Upper lobe of right lung (tissue), 1 donor: ENCODE measurements at regions not wholly inside any gene's neighbourhood (a gene's known extent, or its start where the extent isn't known, plus 50 kb on each side); places are given as distances from the start of the nearest gene placed in this dataset.

ENCODE experiments used
- ATAC-seq: fragments of 200-7000 bp; cut with Tn5 transposase; one replicate; pipeline ENCODE4 v1.9.1; 2020; ENCODE audit warnings: mild to moderate bottlenecking, moderate library complexity
- DNase-seq: peaks from one replicate; pipeline ENCODE4 v3.0.0-alpha.2; 2020
- H3K27ac ChIP-seq: fragments of 200-600 bp; one replicate; pipeline ENCODE4 v1.8.0; 2022
- H3K27me3 ChIP-seq: fragments of 200-600 bp; one replicate; pipeline ENCODE4 v1.8.0; 2022; ENCODE audit warnings: mild to moderate bottlenecking
- H3K36me3 ChIP-seq: fragments of 200-600 bp; one replicate; pipeline ENCODE4 v1.8.0; 2022
- H3K4me1 ChIP-seq: fragments of 200-600 bp; one replicate; pipeline ENCODE4 v1.8.0; 2022
- H3K4me3 ChIP-seq: fragments of 200-600 bp; one replicate; pipeline ENCODE4 v1.8.0; 2022; ENCODE audit warnings: mild to moderate bottlenecking
- H3K9me3 ChIP-seq: fragments of 200-600 bp; one replicate; pipeline ENCODE4 v1.8.0; 2022
- intact Hi-C: fragments of 100-400 bp; cut with DNase I; formaldehyde crosslinking; loops from one replicate; pipeline ENCODE4 v1.11.0; 2022
- TF ChIP-seq, protein P1 (sequence below): fragments of 200-600 bp; IDR thresholded peaks from one replicate; pipeline ENCODE4 v1.8.0; 2022; ENCODE audit warnings: antibody characterized with exemption
- donor health status: DM: no; HTN: yes; CAD: no; lungs with severe emphysema.

DNA sequence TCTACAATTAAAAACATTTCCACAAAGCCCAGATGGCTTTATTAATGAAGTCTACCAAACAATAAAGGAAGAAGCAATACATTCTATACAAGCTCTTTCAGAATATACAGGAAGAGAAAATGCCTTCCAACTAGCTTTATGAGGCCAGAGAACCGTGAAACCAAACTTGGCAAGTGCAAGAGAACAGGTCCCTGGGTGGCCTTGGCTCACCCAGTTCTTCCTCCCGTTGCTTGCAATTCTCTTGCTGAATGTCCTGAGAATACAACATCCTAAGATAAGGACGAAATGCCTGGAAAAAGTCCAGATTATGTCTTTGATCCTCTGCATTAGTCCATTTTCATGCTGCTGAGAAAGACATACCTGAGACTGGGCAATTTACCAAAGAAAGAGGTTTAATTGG, 204.9 kb downstream of the MAD2L1 start:
- no peak overlapping the region for H3K4me3 ChIP-seq
- no peaks in the 10 kb centered on the region for H3K9me3 ChIP-seq
- ATAC-seq (no peak), DNase-seq (no peak)
- TF ChIP-seq, protein P1, sequence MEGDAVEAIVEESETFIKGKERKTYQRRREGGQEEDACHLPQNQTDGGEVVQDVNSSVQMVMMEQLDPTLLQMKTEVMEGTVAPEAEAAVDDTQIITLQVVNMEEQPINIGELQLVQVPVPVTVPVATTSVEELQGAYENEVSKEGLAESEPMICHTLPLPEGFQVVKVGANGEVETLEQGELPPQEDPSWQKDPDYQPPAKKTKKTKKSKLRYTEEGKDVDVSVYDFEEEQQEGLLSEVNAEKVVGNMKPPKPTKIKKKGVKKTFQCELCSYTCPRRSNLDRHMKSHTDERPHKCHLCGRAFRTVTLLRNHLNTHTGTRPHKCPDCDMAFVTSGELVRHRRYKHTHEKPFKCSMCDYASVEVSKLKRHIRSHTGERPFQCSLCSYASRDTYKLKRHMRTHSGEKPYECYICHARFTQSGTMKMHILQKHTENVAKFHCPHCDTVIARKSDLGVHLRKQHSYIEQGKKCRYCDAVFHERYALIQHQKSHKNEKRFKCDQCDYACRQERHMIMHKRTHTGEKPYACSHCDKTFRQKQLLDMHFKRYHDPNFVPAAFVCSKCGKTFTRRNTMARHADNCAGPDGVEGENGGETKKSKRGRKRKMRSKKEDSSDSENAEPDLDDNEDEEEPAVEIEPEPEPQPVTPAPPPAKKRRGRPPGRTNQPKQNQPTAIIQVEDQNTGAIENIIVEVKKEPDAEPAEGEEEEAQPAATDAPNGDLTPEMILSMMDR: no peak
- no peak overlapping the region for H3K27ac ChIP-seq
- H3K27me3 ChIP-seq: no peaks in the 10 kb centered on the region
- intact Hi-C loops: no loop called here
- no peaks in the 10 kb centered on the region for H3K36me3 ChIP-seq
- H3K4me1 ChIP-seq: no peaks in the 10 kb centered on the region

DNA sequence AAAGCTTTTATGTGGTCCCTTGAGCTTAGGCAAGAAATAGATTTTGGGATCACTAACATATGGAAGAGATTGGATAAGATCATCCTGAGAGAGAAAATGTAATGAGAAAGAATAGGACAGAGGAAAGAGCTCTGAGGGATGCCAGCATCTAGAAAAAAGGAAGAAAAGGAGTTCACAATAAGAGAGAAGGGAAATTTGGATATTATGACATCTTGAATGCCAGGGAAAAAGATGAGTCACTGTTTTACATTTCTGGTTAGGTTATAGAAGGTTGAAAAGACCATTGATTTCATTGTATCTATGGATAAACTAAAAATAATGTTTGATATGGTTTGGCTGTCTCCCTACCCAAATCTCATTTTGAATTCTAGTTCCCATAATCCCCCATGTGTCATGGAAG, 208.5 kb downstream of the MAD2L1 start:
- H3K9me3 ChIP-seq: no peaks in the 10 kb centered on the region
- H3K36me3 ChIP-seq: no peaks in the 10 kb centered on the region
- no peak for DNase-seq
- H3K27ac ChIP-seq: no peak overlapping the region
- intact Hi-C loops: no loop called here
- TF ChIP-seq, protein P1: no peak
- ATAC-seq: no peak
- H3K27me3 ChIP-seq: no peaks in the 10 kb centered on the region
- no peaks in the 10 kb centered on the region for H3K4me1 ChIP-seq
- no peak overlapping the region for H3K4me3 ChIP-seq

DNA sequence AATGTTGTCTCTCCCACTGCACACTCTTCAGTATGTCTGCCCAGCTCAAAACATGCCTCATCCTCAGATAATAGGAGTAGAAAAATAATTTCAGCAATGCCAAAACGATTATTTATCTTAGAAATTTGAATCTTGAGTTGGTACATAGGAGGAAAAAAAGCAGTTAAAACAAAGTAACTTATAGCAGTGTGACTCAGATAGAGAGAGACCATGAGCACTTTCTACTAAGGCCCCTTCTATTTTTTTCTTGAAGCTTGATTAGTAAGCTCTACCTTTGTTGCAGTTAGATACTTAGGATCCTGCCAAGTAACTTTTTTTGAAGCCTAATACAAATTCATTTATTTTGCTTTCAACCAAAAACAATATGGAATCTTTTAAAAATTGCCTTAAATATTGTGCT, 212.3 kb downstream of the MAD2L1 start:
- no peak for DNase-seq
- Histone ChIP-seq H3K4me3 (no peak overlapping the region), H3K4me1 (no peaks in the 10 kb centered on the region), H3K27me3 (no peaks in the 10 kb centered on the region), H3K9me3 (no peaks in the 10 kb centered on the region), H3K36me3 (no peaks in the 10 kb centered on the region), H3K27ac (no peak overlapping the region)
- intact Hi-C loops: no loop called here
- ATAC-seq: no peak
- TF ChIP-seq, protein P1: no peak

DNA sequence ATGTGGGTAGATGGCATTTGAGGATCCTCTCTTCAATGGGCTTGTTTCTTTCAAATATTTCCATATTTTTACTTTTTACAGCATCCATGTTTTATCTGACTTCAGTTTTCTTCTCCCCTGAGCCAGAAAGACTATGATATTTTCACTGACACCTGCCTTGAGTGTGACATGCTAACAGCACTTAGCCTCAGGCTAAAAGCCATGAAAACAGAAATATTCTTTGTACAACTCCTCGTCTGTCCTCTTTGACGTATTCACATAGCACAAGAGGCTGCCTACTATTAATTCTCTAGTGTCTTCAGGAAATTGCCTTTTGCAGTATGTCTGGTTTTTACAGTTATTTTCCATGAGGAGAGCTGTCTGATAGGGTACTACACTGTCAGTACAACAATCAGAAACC, 215.0 kb downstream of the MAD2L1 start:
- ATAC-seq: no peak
- Histone ChIP-seq H3K36me3 (no peaks in the 10 kb centered on the region), H3K27me3 (no peaks in the 10 kb centered on the region), H3K4me1 (no peaks in the 10 kb centered on the region), H3K27ac (no peak overlapping the region), H3K9me3 (no peaks in the 10 kb centered on the region), H3K4me3 (no peak overlapping the region)
- TF ChIP-seq, protein P1: no peak
- intact Hi-C loops: no loop called here
- DNase-seq: no peak

DNA sequence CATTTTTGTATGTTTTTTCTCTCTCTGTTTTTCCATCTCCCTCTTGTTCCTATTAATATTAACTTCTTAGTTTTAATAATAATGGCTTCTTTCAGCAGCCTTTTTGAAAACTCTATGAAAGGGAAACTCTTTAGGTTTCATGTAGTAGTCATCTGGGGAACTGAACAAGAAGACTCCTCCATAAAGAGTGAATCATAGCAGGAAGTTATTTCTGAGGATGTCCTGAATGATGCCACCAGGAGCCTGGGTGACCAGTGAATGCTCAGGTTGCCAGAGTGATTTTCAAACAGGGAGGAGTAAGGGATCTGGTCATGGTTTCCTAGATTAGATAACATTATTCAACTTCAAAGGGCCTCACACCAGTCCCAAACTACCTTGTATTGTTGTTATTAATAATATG, 212.8 kb upstream of the PDE5A start:
- intact Hi-C loops: no loop called here
- Histone ChIP-seq H3K9me3 (no peaks in the 10 kb centered on the region), H3K36me3 (no peaks in the 10 kb centered on the region), H3K27me3 (no peaks in the 10 kb centered on the region), H3K4me1 (no peaks in the 10 kb centered on the region), H3K27ac (no peak overlapping the region), H3K4me3 (no peak overlapping the region)
- ATAC-seq (no peak), DNase-seq (no peak)
- TF ChIP-seq, protein P1: no peak

DNA sequence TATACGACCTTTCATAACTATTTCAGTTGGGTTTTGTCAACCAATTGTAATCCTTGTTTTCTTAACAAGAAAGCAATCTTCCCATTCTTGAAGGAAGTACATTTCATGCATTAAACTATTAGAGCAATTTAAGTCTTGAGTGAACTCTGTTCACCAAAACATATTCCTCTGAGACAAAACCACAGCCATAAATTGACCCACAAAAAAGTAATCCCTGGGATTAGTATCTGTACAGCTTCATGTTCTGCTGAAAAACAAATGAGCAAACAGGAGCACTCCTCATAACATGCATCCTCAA, 207.0 kb upstream of the PDE5A start:
- H3K9me3 ChIP-seq: no peaks in the 10 kb centered on the region
- intact Hi-C loops: no loop called here
- no peak overlapping the region for H3K27ac ChIP-seq
- no peak for ATAC-seq
- TF ChIP-seq, protein P1: no peak
- no peaks in the 10 kb centered on the region for H3K27me3 ChIP-seq
- no peak for DNase-seq
- no peak overlapping the region for H3K4me3 ChIP-seq
- H3K4me1 ChIP-seq: no peaks in the 10 kb centered on the region
- no peaks in the 10 kb centered on the region for H3K36me3 ChIP-seq
